Natural killer cell (primary cell): ENCODE measurements at regions not wholly inside any gene's neighbourhood (a gene's known extent, or its start where the extent isn't known, plus 50 kb on each side); places are given as distances from the start of the nearest gene placed in this dataset.

Source experiments
- ATAC-seq, 3 donors: fragments of 150-1000 bp in 2 of 3; fragments of 200-7000 bp in 1 of 3; cut with Tn5 transposase; 1 replicate in 1 of 3; 2 replicates in 2 of 3; pipeline ENCODE4 v1.10.0; 2021; ENCODE audit warnings: mild to moderate bottlenecking in 2 of 3, moderate library complexity in 2 of 3
- DNase-seq, 2 donors: peaks; one replicate each; pipeline versions ENCODE4 v3.0.0 to v3.0.0-alpha.2; 2013 to 2021; ENCODE audit warnings: mixed read lengths in 1 of 2
- H3K27ac ChIP-seq: one replicate; pipeline ENCODE4 v1.5.1; 2013; ENCODE audit warnings: mild to moderate bottlenecking, low read length
- H3K27me3 ChIP-seq: one replicate; pipeline ENCODE4 v1.6.1; 2013; ENCODE audit warnings: low read length; ENCODE audit not compliant: control insufficient read depth, insufficient read depth
- H3K36me3 ChIP-seq: one replicate; pipeline ENCODE4 v1.6.1; 2013; ENCODE audit warnings: low read length; ENCODE audit not compliant: control insufficient read depth, insufficient read depth
- H3K4me1 ChIP-seq: one replicate; pipeline ENCODE4 v1.6.1; 2013; ENCODE audit warnings: low read length; ENCODE audit not compliant: control insufficient read depth, insufficient read depth
- H3K4me3 ChIP-seq: one replicate; pipeline ENCODE4 v1.5.1; 2013; ENCODE audit warnings: low read length
- H3K9me3 ChIP-seq: one replicate; pipeline ENCODE4 v1.6.1; 2013; ENCODE audit warnings: low read length; ENCODE audit not compliant: control insufficient read depth, insufficient read depth
- H3K27ac Mint-ChIP-seq, 2 donors: one replicate each; pipeline ENCODE4 v1.8.0; 2022; ENCODE audit warnings: mild to moderate bottlenecking in 2 of 2, mixed read lengths in 2 of 2, moderate library complexity in 1 of 2
- H3K27me3 Mint-ChIP-seq, 2 donors: one replicate each; pipeline ENCODE4 v1.8.0; 2022; ENCODE audit warnings: low read depth in 2 of 2, mixed read lengths in 2 of 2
- H3K36me3 Mint-ChIP-seq: one replicate; pipeline ENCODE4 v1.8.0; 2022; ENCODE audit warnings: mixed read lengths
- H3K4me1 Mint-ChIP-seq, 2 donors: one replicate each; pipeline ENCODE4 v1.8.0; 2022; ENCODE audit warnings: mixed read lengths in 2 of 2
- H3K4me3 Mint-ChIP-seq: one replicate; pipeline ENCODE4 v1.8.0; 2022; ENCODE audit warnings: mild to moderate bottlenecking, moderate library complexity, mixed read lengths
- H3K9me3 Mint-ChIP-seq, 2 donors: one replicate each; pipeline ENCODE4 v1.8.0; 2022; ENCODE audit warnings: mixed read lengths in 2 of 2
- CTCF ChIP-seq: fragments of 200-600 bp; IDR thresholded peaks from one replicate; pipeline ENCODE4 v1.8.0; 2022; ENCODE audit warnings: antibody characterized with exemption
- WGBS: methylation state at CpG from one replicate; pipeline ENCODE4 v1.1.7; 2013; ENCODE audit warnings: missing lambda C conversion rate; ENCODE audit not compliant: insufficient coverage; 5-methylcytosine and 5-hydroxymethylcytosine counted together
- intact Hi-C: fragments of 100-400 bp; cut with micrococcal nuclease; formaldehyde crosslinking; loops from one replicate; pipeline ENCODE4 v1.14.2; 2022

- H3K36me3 Mint-ChIP-seq = no peaks in the 10 kb centered on the region
- no peaks in the 10 kb centered on the region for H3K27me3 ChIP-seq
- intact Hi-C loops = no loop called here
- H3K4me1 Mint-ChIP-seq = no peaks in the 10 kb centered on the region
- no peak overlapping the region for H3K4me3 ChIP-seq
- no peak for DNase-seq
- no peak for TF ChIP-seq CTCF
- H3K9me3 ChIP-seq = no peaks in the 10 kb centered on the region
- no peak overlapping the region for H3K27ac Mint-ChIP-seq
- H3K4me1 ChIP-seq = no peaks in the 10 kb centered on the region
- H3K36me3 ChIP-seq = no peaks in the 10 kb centered on the region
- H3K4me3 Mint-ChIP-seq = no peak overlapping the region
- no peak for ATAC-seq
- H3K27me3 Mint-ChIP-seq = no peaks in the 10 kb centered on the region
- no peak overlapping the region for H3K27ac ChIP-seq
- no peaks in the 10 kb centered on the region for H3K9me3 Mint-ChIP-seq
Measured at GRCh38 chr7:17623546-17624185, 316.6 kb downstream of the SNX13 start.

GRCh38 chr7:17624379-17624778 lies 315.9 kb downstream of the SNX13 start:
- Histone ChIP-seq H3K27ac (no peak overlapping the region), H3K27me3 (no peaks in the 10 kb centered on the region), H3K4me1 (no peaks in the 10 kb centered on the region), H3K4me3 (no peak overlapping the region), H3K36me3 (no peaks in the 10 kb centered on the region), H3K9me3 (no peaks in the 10 kb centered on the region)
- Mint-ChIP-seq H3K4me1 (no peaks in the 10 kb centered on the region), H3K36me3 (no peaks in the 10 kb centered on the region), H3K27me3 (no peaks in the 10 kb centered on the region), H3K9me3 (no peaks in the 10 kb centered on the region), H3K27ac (no peak overlapping the region), H3K4me3 (no peak overlapping the region)
- no peak for DNase-seq
- no peak for TF ChIP-seq CTCF
- intact Hi-C loops = no loop called here
- no peak for ATAC-seq

- Histone ChIP-seq H3K4me3 (no peak overlapping the region), H3K27ac (no peak overlapping the region), H3K36me3 (no peaks in the 10 kb centered on the region), H3K4me1 (no peaks in the 10 kb centered on the region), H3K9me3 (no peaks in the 10 kb centered on the region), H3K27me3 (no peaks in the 10 kb centered on the region)
- ATAC-seq (no peak), DNase-seq (no peak)
- H3K27me3 Mint-ChIP-seq = no peaks in the 10 kb centered on the region
- no peaks in the 10 kb centered on the region for H3K36me3 Mint-ChIP-seq
- H3K9me3 Mint-ChIP-seq = no peaks in the 10 kb centered on the region
- no peak overlapping the region for H3K27ac Mint-ChIP-seq
- H3K4me3 Mint-ChIP-seq = no peak overlapping the region
- no peak for TF ChIP-seq CTCF
- H3K4me1 Mint-ChIP-seq = no peaks in the 10 kb centered on the region
- intact Hi-C loops = no loop called here
- WGBS = 88% methylated on average over 2 of the region's 3 CpGs
Measured at GRCh38 chr7:17625043-17625442, 315.3 kb downstream of the SNX13 start.

GRCh38 chr7:17626235-17626634 lies 314.1 kb downstream of the SNX13 start:
- Mint-ChIP-seq H3K36me3 (no peaks in the 10 kb centered on the region), H3K4me3 (no peak overlapping the region), H3K9me3 (no peaks in the 10 kb centered on the region), H3K4me1 (no peaks in the 10 kb centered on the region), H3K27ac (no peak overlapping the region), H3K27me3 (no peaks in the 10 kb centered on the region)
- no peaks in the 10 kb centered on the region for H3K4me1 ChIP-seq
- DNase-seq (no peak), ATAC-seq (no peak)
- H3K27me3 ChIP-seq = no peaks in the 10 kb centered on the region
- no peak for TF ChIP-seq CTCF
- H3K4me3 ChIP-seq = no peak overlapping the region
- no peaks in the 10 kb centered on the region for H3K9me3 ChIP-seq
- no peak overlapping the region for H3K27ac ChIP-seq
- H3K36me3 ChIP-seq = no peaks in the 10 kb centered on the region
- intact Hi-C loops = no loop called here
